ENCODE measurements at regions not wholly inside any gene's neighbourhood (a gene's known extent, or its start where the extent isn't known, plus 50 kb on each side); places are given as distances from the start of the nearest gene placed in this dataset.

DNA sequence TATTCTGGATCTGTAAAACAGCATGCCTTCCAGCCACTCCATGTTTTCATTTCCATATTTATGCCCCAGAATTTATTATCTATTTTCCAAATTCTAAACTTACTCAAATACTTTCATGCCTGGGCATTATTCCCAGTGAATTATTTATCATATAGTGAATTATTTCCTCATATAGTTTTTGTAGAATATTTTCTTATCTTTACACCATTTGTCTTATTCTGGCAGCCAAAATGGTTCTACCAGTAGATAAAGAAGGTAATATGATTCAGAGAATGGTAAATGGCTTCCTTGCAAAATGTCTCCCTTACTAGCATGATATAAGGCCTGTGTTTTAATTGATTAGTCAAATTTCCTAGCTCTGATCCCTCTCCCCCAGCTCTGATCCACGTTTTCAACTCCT is 305.8 kb downstream of the SPRY2 start:
- TF ChIP-seq, protein P1, sequence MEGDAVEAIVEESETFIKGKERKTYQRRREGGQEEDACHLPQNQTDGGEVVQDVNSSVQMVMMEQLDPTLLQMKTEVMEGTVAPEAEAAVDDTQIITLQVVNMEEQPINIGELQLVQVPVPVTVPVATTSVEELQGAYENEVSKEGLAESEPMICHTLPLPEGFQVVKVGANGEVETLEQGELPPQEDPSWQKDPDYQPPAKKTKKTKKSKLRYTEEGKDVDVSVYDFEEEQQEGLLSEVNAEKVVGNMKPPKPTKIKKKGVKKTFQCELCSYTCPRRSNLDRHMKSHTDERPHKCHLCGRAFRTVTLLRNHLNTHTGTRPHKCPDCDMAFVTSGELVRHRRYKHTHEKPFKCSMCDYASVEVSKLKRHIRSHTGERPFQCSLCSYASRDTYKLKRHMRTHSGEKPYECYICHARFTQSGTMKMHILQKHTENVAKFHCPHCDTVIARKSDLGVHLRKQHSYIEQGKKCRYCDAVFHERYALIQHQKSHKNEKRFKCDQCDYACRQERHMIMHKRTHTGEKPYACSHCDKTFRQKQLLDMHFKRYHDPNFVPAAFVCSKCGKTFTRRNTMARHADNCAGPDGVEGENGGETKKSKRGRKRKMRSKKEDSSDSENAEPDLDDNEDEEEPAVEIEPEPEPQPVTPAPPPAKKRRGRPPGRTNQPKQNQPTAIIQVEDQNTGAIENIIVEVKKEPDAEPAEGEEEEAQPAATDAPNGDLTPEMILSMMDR (IDR thresholded peaks at IDR 0.05 in 2 of 3, conservative IDR thresholded peaks at IDR 0.05 in 1 of 3; ENCODE audit: control insufficient read depth in 2 of 3, extremely low read depth in 1 of 3, insufficient read depth in 1 of 3, low read depth in 3 of 3, low read length in 3 of 3) = no peak
- TF ChIP-seq RAD21 (IDR thresholded peaks at IDR 0.05; ENCODE audit: insufficient read depth, low read depth, low read length) = no peak
- no peak for TF ChIP-seq BMI1 (IDR thresholded peaks at IDR 0.05; ENCODE audit: borderline replicate concordance)
- no peak for TF ChIP-seq BACH1 (IDR thresholded peaks at IDR 0.05; ENCODE audit: borderline replicate concordance)
- TF ChIP-seq, protein P2, sequence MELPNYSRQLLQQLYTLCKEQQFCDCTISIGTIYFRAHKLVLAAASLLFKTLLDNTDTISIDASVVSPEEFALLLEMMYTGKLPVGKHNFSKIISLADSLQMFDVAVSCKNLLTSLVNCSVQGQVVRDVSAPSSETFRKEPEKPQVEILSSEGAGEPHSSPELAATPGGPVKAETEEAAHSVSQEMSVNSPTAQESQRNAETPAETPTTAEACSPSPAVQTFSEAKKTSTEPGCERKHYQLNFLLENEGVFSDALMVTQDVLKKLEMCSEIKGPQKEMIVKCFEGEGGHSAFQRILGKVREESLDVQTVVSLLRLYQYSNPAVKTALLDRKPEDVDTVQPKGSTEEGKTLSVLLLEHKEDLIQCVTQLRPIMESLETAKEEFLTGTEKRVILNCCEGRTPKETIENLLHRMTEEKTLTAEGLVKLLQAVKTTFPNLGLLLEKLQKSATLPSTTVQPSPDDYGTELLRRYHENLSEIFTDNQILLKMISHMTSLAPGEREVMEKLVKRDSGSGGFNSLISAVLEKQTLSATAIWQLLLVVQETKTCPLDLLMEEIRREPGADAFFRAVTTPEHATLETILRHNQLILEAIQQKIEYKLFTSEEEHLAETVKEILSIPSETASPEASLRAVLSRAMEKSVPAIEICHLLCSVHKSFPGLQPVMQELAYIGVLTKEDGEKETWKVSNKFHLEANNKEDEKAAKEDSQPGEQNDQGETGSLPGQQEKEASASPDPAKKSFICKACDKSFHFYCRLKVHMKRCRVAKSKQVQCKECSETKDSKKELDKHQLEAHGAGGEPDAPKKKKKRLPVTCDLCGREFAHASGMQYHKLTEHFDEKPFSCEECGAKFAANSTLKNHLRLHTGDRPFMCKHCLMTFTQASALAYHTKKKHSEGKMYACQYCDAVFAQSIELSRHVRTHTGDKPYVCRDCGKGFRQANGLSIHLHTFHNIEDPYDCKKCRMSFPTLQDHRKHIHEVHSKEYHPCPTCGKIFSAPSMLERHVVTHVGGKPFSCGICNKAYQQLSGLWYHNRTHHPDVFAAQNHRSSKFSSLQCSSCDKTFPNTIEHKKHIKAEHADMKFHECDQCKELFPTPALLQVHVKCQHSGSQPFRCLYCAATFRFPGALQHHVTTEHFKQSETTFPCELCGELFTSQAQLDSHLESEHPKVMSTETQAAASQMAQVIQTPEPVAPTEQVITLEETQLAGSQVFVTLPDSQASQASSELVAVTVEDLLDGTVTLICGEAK (IDR thresholded peaks at IDR 0.05; ENCODE audit: borderline replicate concordance) = no peak
- TF ChIP-seq, protein P3, sequence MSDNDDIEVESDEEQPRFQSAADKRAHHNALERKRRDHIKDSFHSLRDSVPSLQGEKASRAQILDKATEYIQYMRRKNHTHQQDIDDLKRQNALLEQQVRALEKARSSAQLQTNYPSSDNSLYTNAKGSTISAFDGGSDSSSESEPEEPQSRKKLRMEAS (IDR thresholded peaks at IDR 0.05; ENCODE audit: low read depth, low read length) = no peak
- TF ChIP-seq EGR1 (IDR thresholded peaks at IDR 0.05; ENCODE audit: borderline replicate concordance in 1 of 2, low read depth in 2 of 2, low read length in 2 of 2) = no peak
- TF ChIP-seq SMC3 (IDR thresholded peaks at IDR 0.05; ENCODE audit: borderline replicate concordance, low read length) = no peak
- no peak for TF ChIP-seq NBN (IDR thresholded peaks at IDR 0.05)
- no peak for TF ChIP-seq SPI1 (IDR thresholded peaks at IDR 0.05; ENCODE audit: borderline replicate concordance, insufficient read depth, low read depth, low read length)
- no peak for TF ChIP-seq HDAC2 (IDR thresholded peaks at IDR 0.05)
- TF ChIP-seq, protein P4, sequence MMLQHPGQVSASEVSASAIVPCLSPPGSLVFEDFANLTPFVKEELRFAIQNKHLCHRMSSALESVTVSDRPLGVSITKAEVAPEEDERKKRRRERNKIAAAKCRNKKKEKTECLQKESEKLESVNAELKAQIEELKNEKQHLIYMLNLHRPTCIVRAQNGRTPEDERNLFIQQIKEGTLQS (IDR thresholded peaks at IDR 0.05; ENCODE audit: borderline replicate concordance, extremely low read depth, low read depth, low read length) = no peak
- TF ChIP-seq TCF7 (IDR thresholded peaks at IDR 0.05; ENCODE audit: borderline replicate concordance) = no peak

Data from GM12878 (cell line).